ENCODE measurements at regions not wholly inside any gene's neighbourhood (a gene's known extent, or its start where the extent isn't known, plus 50 kb on each side); places are given as distances from the start of the nearest gene placed in this dataset.

- no peak for TF ChIP-seq MAFK (IDR thresholded peaks at IDR 0.05; ENCODE audit: low read depth, low read length)
- TF ChIP-seq EP300 (IDR thresholded peaks at IDR 0.05; ENCODE audit: borderline replicate concordance in 1 of 2, low read depth in 2 of 2, low read length in 2 of 2), result no peak
- TF ChIP-seq SP1 (IDR thresholded peaks at IDR 0.05; ENCODE audit: low read depth, low read length), result no peak
- no peak for TF ChIP-seq ASH2L (IDR thresholded peaks at IDR 0.05; ENCODE audit: low read length)
- TF ChIP-seq TBP (IDR thresholded peaks at IDR 0.05; ENCODE audit: low read depth, low read length), result no peak
Measured at GRCh38 chr18:66077066-66077465, 326.3 kb downstream of the CDH7 start (continued).
